GM19438 (cell line): ENCODE measurements at regions not wholly inside any gene's neighbourhood (a gene's known extent, or its start where the extent isn't known, plus 50 kb on each side); places are given as distances from the start of the nearest gene placed in this dataset.
"Not testable (repeated sequence)": the region's sequence is repeated elsewhere in the genome, so short reads cannot be mapped to it uniquely, and the experiment has no call there.

Experiments
- ATAC-seq: cut with Tn5 transposase; IDR thresholded peaks from one replicate; pipeline ENCODE4 v1.9.1; 2021; ENCODE audit warnings: low read depth; ENCODE audit not compliant: unreplicated experiment

GRCh38 chr17:83190601-83191387 is 111.4 kb downstream of the METRNL start:
- no peak for ATAC-seq

- no peak for ATAC-seq
Measured at GRCh38 chr17:83191388-83192160, 112.2 kb downstream of the METRNL start.

- no peak for ATAC-seq
Measured at GRCh38 chr17:83192161-83192788, 112.9 kb downstream of the METRNL start.

- ATAC-seq, result not testable (repeated sequence)
Measured at GRCh38 chr17:83192789-83193335, 113.5 kb downstream of the METRNL start.

- no peak for ATAC-seq
Measured at GRCh38 chr17:83193336-83194185, 114.2 kb downstream of the METRNL start.

- no peak for ATAC-seq
Measured at GRCh38 chr17:83194186-83194561, 114.8 kb downstream of the METRNL start.

- ATAC-seq, result no peak
Measured at GRCh38 chr17:83194761-83195329, 115.4 kb downstream of the METRNL start.

GRCh38 chr17:83195330-83196023 is 116.1 kb downstream of the METRNL start:
- ATAC-seq, result no peak

GRCh38 chr17:83196024-83196365 is 116.6 kb downstream of the METRNL start:
- no peak for ATAC-seq

GRCh38 chr17:83196366-83196765 is 117.0 kb downstream of the METRNL start:
- ATAC-seq, result no peak

- no peak for ATAC-seq
Measured at GRCh38 chr17:83196973-83197880, 117.8 kb downstream of the METRNL start.

GRCh38 chr17:83198366-83199341 is 119.2 kb downstream of the METRNL start:
- no peak for ATAC-seq

- no peak for ATAC-seq
Measured at GRCh38 chr17:83199500-83200201, 120.2 kb downstream of the METRNL start.

- ATAC-seq, result no peak
Measured at GRCh38 chr17:83200231-83200699, 120.9 kb downstream of the METRNL start.

- no peak for ATAC-seq
Measured at GRCh38 chr17:83200751-83201150, 121.3 kb downstream of the METRNL start.

GRCh38 chr17:83201206-83202001 is 122.0 kb downstream of the METRNL start:
- no peak for ATAC-seq
